NCI-H2196 treated with DMSO at 0.1 percent for 48 hours (cell line): ENCODE measurements at regions not wholly inside any gene's neighbourhood (a gene's known extent, or its start where the extent isn't known, plus 50 kb on each side); places are given as distances from the start of the nearest gene placed in this dataset.

Experiments used
- DNase-seq: peaks from one replicate; lab custom pipeline; 2025; ENCODE audit not compliant: unreplicated experiment; lab: John Stamatoyannopoulos, UW

GRCh38 chr6:87995461-87995860 is 52.2 kb upstream of the SPACA1 start:
- DNase-seq, result no peak

- no peak for DNase-seq
These were observed 54.3 kb upstream of the SPACA1 start for GRCh38 chr6:87993356-87993755.

- DNase-seq, result no peak
These were observed 56.8 kb upstream of the SPACA1 start for GRCh38 chr6:87990871-87991270.

GRCh38 chr6:87982134-87982533 is 65.5 kb upstream of the SPACA1 start:
- DNase-seq, result no peak

GRCh38 chr6:87979737-87980136 is 67.9 kb upstream of the SPACA1 start:
- DNase-seq, result no peak

GRCh38 chr6:87976616-87977015 is 71.0 kb upstream of the SPACA1 start:
- DNase-seq, result no peak

- no peak for DNase-seq
These were observed 72.1 kb upstream of the SPACA1 start for GRCh38 chr6:87975561-87975960.

GRCh38 chr6:87972279-87972678 is 75.4 kb upstream of the SPACA1 start:
- DNase-seq, result no peak

- DNase-seq, result no peak
These were observed 75.9 kb upstream of the SPACA1 start for GRCh38 chr6:87971605-87972262.

GRCh38 chr6:87968435-87969278 is 79.0 kb upstream of the SPACA1 start:
- no peak for DNase-seq

GRCh38 chr6:87965806-87966205 is 81.8 kb upstream of the SPACA1 start:
- DNase-seq, result no peak

GRCh38 chr6:87959083-87959482 is 88.6 kb upstream of the SPACA1 start:
- no peak for DNase-seq

GRCh38 chr6:87951751-87952150 is 95.9 kb upstream of the SPACA1 start:
- no peak for DNase-seq

- DNase-seq, result no peak
These were observed 97.0 kb upstream of the SPACA1 start for GRCh38 chr6:87950614-87951013.

- no peak for DNase-seq
These were observed 98.4 kb upstream of the SPACA1 start for GRCh38 chr6:87949194-87949593.

- no peak for DNase-seq
These were observed 101.0 kb upstream of the SPACA1 start for GRCh38 chr6:87946669-87947068.

- DNase-seq, result no peak
These were observed 101.7 kb upstream of the SPACA1 start for GRCh38 chr6:87945966-87946365.

GRCh38 chr6:87945181-87945580 is 102.5 kb upstream of the SPACA1 start:
- DNase-seq, result no peak

GRCh38 chr6:87944541-87944954 is 103.1 kb upstream of the SPACA1 start:
- DNase-seq, result peak; percentile 17

GRCh38 chr6:87943191-87943590 is 104.5 kb upstream of the SPACA1 start:
- no peak for DNase-seq

- DNase-seq, result no peak
These were observed 105.9 kb upstream of the SPACA1 start for GRCh38 chr6:87941556-87942358.

GRCh38 chr6:87939776-87940175 is 107.9 kb upstream of the SPACA1 start:
- no peak for DNase-seq
